Stomach (tissue), 8 donors: ENCODE measurements at regions not wholly inside any gene's neighbourhood (a gene's known extent, or its start where the extent isn't known, plus 50 kb on each side); places are given as distances from the start of the nearest gene placed in this dataset.

Experiments used
- DNase-seq, 2 donors: peaks; one replicate each; pipeline versions ENCODE4 v3.0.0 to v3.0.0-alpha.2; 2013 to 2019
- H3K27ac ChIP-seq, 5 donors: fragments of 200-600 bp in 4 of 5; sonication (generic) in 4 of 5; one replicate each; pipeline ENCODE4 v1.5.1; 2013 to 2019; ENCODE audit warnings: mild to moderate bottlenecking in 1 of 5, moderate library complexity in 1 of 5
- H3K27me3 ChIP-seq, 3 donors: fragments of 200-600 bp; sonication (generic); one replicate each; pipeline ENCODE4 v1.5.1; 2017 to 2019; ENCODE audit warnings: mixed run types in 1 of 3
- H3K36me3 ChIP-seq, 4 donors: fragments of 200-600 bp; sonication (generic); 1 replicate in 3 of 4; 2 replicates in 1 of 4; pipeline ENCODE4 v1.5.1; 2016 to 2019
- H3K4me1 ChIP-seq, 4 donors: fragments of 200-600 bp; sonication (generic); one replicate each; pipeline ENCODE4 v1.5.1; 2016 to 2019
- H3K4me3 ChIP-seq, 4 donors: fragments of 200-600 bp; sonication (generic) in 3 of 4; one replicate each; pipeline ENCODE4 v1.5.1; 2016 to 2019; ENCODE audit warnings: mild to moderate bottlenecking in 1 of 4
- H3K9me3 ChIP-seq, 4 donors: fragments of 200-600 bp; sonication (generic); one replicate each; pipeline ENCODE4 v1.5.1; 2016 to 2019
- CTCF ChIP-seq, 7 experiments: fragments of 450-650 bp in 4 of 7; fragments of 200-600 bp in 3 of 7; sonication (generic) in 3 of 7; IDR thresholded peaks; one replicate each; pipeline ENCODE4 v1.5.1; 2016 to 2019; ENCODE audit warnings: antibody characterized with exemption in 7 of 7, control low read depth in 2 of 7, mild to moderate bottlenecking in 1 of 7
- EP300 ChIP-seq: sonication (generic); formaldehyde crosslinking; IDR thresholded peaks from one replicate; pipeline ENCODE4 v1.6.1; 2017; ENCODE audit warnings: antibody characterized with exemption
- POLR2A ChIP-seq, 4 donors: fragments of 450-650 bp; IDR thresholded peaks; one replicate each; pipeline ENCODE4 v1.6.1; 2016; ENCODE audit warnings: antibody characterized with exemption in 4 of 4, control low read depth in 2 of 4, mild to moderate bottlenecking in 1 of 4, moderate library complexity in 1 of 4
- POLR2AphosphoS5 ChIP-seq, 3 donors: sonication (generic); formaldehyde crosslinking; IDR thresholded peaks; one replicate each; pipeline ENCODE4 v1.6.1; 2016; ENCODE audit warnings: antibody characterized with exemption in 3 of 3
- WGBS, 5 donors: extraction: QIAGEN DNeasy Blood & Tissue Kit in 3 of 5; methylation state at CpG; one replicate each; pipeline versions ENCODE4 v1.1.5 to v1.1.7; 2013 to 2018; 5-methylcytosine and 5-hydroxymethylcytosine counted together
- intact Hi-C: fragments of 100-400 bp; cut with DNase I; formaldehyde crosslinking; loops from one replicate; pipeline ENCODE4 v1.15.1; 2023; ENCODE audit warnings: low total_unique reads
- donor health status: healthy with polysubstance abuse.
- donor health status: Bipolar disorder and iron deficiency.
- donor health status: healthy.

GRCh38 chr3:87410110-87410509 is 133.7 kb upstream of the POU1F1 start:
- Histone ChIP-seq H3K27ac (no peak overlapping the region), H3K36me3 (no peaks in the 10 kb centered on the region), H3K9me3 (peaks cover 0 to 4% (median 0%) of the 10 kb centered on the region in 4 donors), H3K4me1 (no peaks in the 10 kb centered on the region), H3K27me3 (no peaks in the 10 kb centered on the region), H3K4me3 (no peak overlapping the region)
- no peak for DNase-seq
- TF ChIP-seq CTCF (IDR thresholded peaks at IDR 0.05) (no peak), EP300 (no peak), POLR2AphosphoS5 (IDR thresholded peaks at IDR 0.05) (no peak), POLR2A (IDR thresholded peaks at IDR 0.05) (no peak)
- intact Hi-C loops: no loop called here

DNA sequence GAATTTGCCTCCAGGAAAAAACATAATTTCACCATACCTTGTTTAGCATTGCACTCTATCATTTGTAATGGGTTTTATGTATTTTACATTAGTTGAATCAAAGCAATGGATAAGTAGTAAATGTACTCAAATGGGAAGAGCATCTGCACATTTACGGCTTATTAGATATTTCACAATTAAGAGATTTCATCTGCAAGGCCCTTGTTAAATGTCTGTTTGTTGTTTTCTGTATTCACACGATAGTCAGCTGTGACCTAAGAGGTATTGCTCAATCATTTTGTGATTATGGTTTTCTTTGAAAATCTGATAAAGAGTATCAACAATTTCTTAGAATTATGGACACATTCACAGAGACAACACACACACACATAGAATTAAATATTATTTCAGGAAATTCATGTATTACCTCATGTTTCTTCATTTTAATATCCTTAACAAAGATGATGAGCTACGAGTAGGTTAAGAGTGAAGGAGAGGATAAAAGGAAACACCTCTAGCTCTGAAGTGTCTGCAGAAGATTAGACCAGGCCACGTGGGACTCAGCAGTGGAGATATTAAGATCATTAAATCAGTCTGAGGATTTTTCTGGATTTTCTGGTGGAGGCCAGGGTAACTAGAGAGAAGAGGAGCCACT is 121.9 kb upstream of the POU1F1 start:
- no peaks in the 10 kb centered on the region for H3K36me3 ChIP-seq
- TF ChIP-seq EP300 (no peak), CTCF (IDR thresholded peaks at IDR 0.05) (no peak), POLR2A (IDR thresholded peaks at IDR 0.05) (no peak), POLR2AphosphoS5 (IDR thresholded peaks at IDR 0.05) (no peak)
- DNase-seq: no peak
- intact Hi-C loops: no loop called here
- 38 to 58% (median 48%) methylated on average over 4 of the region's 4 CpGs for WGBS, 5 donors
- no peaks in the 10 kb centered on the region for H3K4me1 ChIP-seq
- no peaks in the 10 kb centered on the region for H3K27me3 ChIP-seq
- H3K9me3 ChIP-seq: peaks cover 0 to 6% (median 2%) of the 10 kb centered on the region in 4 donors
- no peak overlapping the region for H3K27ac ChIP-seq
- no peak overlapping the region for H3K4me3 ChIP-seq

- 67 to 78% (median 69%) methylated on average over 2 of the region's 2 CpGs for WGBS, 5 donors
These were observed 120.8 kb upstream of the POU1F1 start for GRCh38 chr3:87397211-87397610.

GRCh38 chr3:87390821-87391220 is 114.4 kb upstream of the POU1F1 start:
- intact Hi-C loops: no loop called here
- H3K9me3 ChIP-seq: peaks cover 0 to 4% (median 0%) of the 10 kb centered on the region in 4 donors
- DNase-seq: no peak
- TF ChIP-seq CTCF (IDR thresholded peaks at IDR 0.05): no peak
- no peaks in the 10 kb centered on the region for H3K36me3 ChIP-seq
- H3K27ac ChIP-seq: no peak overlapping the region
- 63 to 91% (median 90%) methylated on average over 3 of the region's 3 CpGs for WGBS, 5 donors
- no peak overlapping the region for H3K4me3 ChIP-seq
- no peaks in the 10 kb centered on the region for H3K27me3 ChIP-seq
- H3K4me1 ChIP-seq: no peaks in the 10 kb centered on the region

More at GRCh38 chr3:87397211-87397610, 120.8 kb upstream of the POU1F1 start:
- Histone ChIP-seq H3K9me3 (peaks cover 0 to 6% (median 2%) of the 10 kb centered on the region in 4 donors), H3K36me3 (no peaks in the 10 kb centered on the region), H3K4me3 (no peak overlapping the region), H3K27me3 (no peaks in the 10 kb centered on the region), H3K27ac (no peak overlapping the region), H3K4me1 (no peaks in the 10 kb centered on the region)
- TF ChIP-seq EP300 (no peak), POLR2A (IDR thresholded peaks at IDR 0.05) (no peak)
- no peak for DNase-seq
- intact Hi-C loops: no loop called here

DNA sequence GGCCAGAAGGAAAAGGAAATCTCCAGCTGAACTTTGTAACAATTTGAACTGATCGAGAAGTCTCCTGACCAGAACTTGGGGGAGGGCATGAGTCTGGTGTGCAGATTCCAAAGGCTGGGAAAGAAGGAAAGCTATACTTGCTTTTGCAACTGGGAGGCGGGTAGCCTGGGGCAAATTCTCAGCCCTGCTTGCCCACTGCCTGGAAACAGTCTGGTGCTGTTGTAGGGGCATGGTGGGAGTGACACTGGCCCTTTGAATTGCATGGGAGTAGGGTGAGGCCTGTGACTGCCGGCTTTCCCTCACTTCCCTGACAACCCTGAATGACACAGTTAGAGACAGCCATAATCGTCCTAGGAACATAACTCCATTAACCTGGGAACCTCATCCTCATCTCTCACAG is 114.0 kb upstream of the POU1F1 start:
- Histone ChIP-seq H3K9me3 (peaks cover 0 to 4% (median 0%) of the 10 kb centered on the region in 4 donors), H3K4me1 (no peaks in the 10 kb centered on the region), H3K27me3 (no peaks in the 10 kb centered on the region), H3K4me3 (no peak overlapping the region), H3K27ac (no peak overlapping the region), H3K36me3 (no peaks in the 10 kb centered on the region)
- WGBS, 5 donors: 55 to 80% (median 72%) methylated on average over 4 of the region's 4 CpGs
- TF ChIP-seq POLR2A (IDR thresholded peaks at IDR 0.05) (no peak), CTCF (IDR thresholded peaks at IDR 0.05) (no peak), POLR2AphosphoS5 (IDR thresholded peaks at IDR 0.05) (no peak), EP300 (no peak)
- DNase-seq: no peak
- intact Hi-C loops: no loop called here
